ENCODE measurements at regions not wholly inside any gene's neighbourhood (a gene's known extent, or its start where the extent isn't known, plus 50 kb on each side); places are given as distances from the start of the nearest gene placed in this dataset.

GRCh38 chr6:169944415-169944814 is 193.0 kb downstream of the ERMARD start:
- peaks cover 13% of the 10 kb centered on the region for H3K9me3 Mint-ChIP-seq
- H3K36me3 Mint-ChIP-seq = no peaks in the 10 kb centered on the region
- H3K27ac Mint-ChIP-seq = no peak overlapping the region
- no peak for TF ChIP-seq CTCF (conservative IDR thresholded peaks at IDR 0.05)
- H3K4me1 Mint-ChIP-seq (ENCODE audit: unreplicated experiment) = peaks cover 6% of the 10 kb centered on the region
- no peak for DNase-seq (ENCODE audit: extremely low spot score, unreplicated experiment)
- H3K4me3 Mint-ChIP-seq = no peak overlapping the region
- H3K27me3 Mint-ChIP-seq = peaks cover 15% of the 10 kb centered on the region

- peaks cover 19% of the 10 kb centered on the region for H3K27me3 Mint-ChIP-seq
- H3K36me3 Mint-ChIP-seq = no peaks in the 10 kb centered on the region
- H3K9me3 Mint-ChIP-seq = peaks cover 13% of the 10 kb centered on the region
- no peak overlapping the region for H3K4me3 Mint-ChIP-seq
- H3K4me1 Mint-ChIP-seq (ENCODE audit: unreplicated experiment) = peaks cover 10% of the 10 kb centered on the region
- no peak for TF ChIP-seq CTCF (conservative IDR thresholded peaks at IDR 0.05)
- no peak overlapping the region for H3K27ac Mint-ChIP-seq
- no peak for DNase-seq (ENCODE audit: extremely low spot score, unreplicated experiment)
Measured at GRCh38 chr6:169944061-169944337, 192.6 kb downstream of the ERMARD start.

- Mint-ChIP-seq H3K4me1 (ENCODE audit: unreplicated experiment) (peaks cover 11% of the 10 kb centered on the region), H3K27me3 (peaks cover 21% of the 10 kb centered on the region), H3K9me3 (peaks cover 13% of the 10 kb centered on the region), H3K36me3 (no peaks in the 10 kb centered on the region), H3K27ac (no peak overlapping the region), H3K4me3 (no peak overlapping the region)
- no peak for DNase-seq (ENCODE audit: extremely low spot score, unreplicated experiment)
- no peak for TF ChIP-seq CTCF (conservative IDR thresholded peaks at IDR 0.05)
Measured at GRCh38 chr6:169943241-169944060, 192.0 kb downstream of the ERMARD start.

- Mint-ChIP-seq H3K4me1 (ENCODE audit: unreplicated experiment) (peaks cover 11% of the 10 kb centered on the region), H3K27me3 (peaks cover 21% of the 10 kb centered on the region), H3K27ac (no peak overlapping the region), H3K9me3 (peaks cover 13% of the 10 kb centered on the region), H3K36me3 (no peaks in the 10 kb centered on the region), H3K4me3 (no peak overlapping the region)
- TF ChIP-seq CTCF (conservative IDR thresholded peaks at IDR 0.05) = no peak
- DNase-seq (ENCODE audit: extremely low spot score, unreplicated experiment) = no peak
Measured at GRCh38 chr6:169942173-169942572, 190.8 kb downstream of the ERMARD start.

- peaks cover 11% of the 10 kb centered on the region for H3K4me1 Mint-ChIP-seq (ENCODE audit: unreplicated experiment)
- no peak for DNase-seq (ENCODE audit: extremely low spot score, unreplicated experiment)
- no peak overlapping the region for H3K27ac Mint-ChIP-seq
- peaks cover 13% of the 10 kb centered on the region for H3K9me3 Mint-ChIP-seq
- H3K36me3 Mint-ChIP-seq = no peaks in the 10 kb centered on the region
- H3K27me3 Mint-ChIP-seq = peaks cover 21% of the 10 kb centered on the region
- no peak for TF ChIP-seq CTCF (conservative IDR thresholded peaks at IDR 0.05)
- H3K4me3 Mint-ChIP-seq = no peak overlapping the region
Measured at GRCh38 chr6:169940481-169941271, 189.3 kb downstream of the ERMARD start.

Measured in type B pancreatic cell (in vitro differentiated cells).